ENCODE measurements at regions not wholly inside any gene's neighbourhood (a gene's known extent, or its start where the extent isn't known, plus 50 kb on each side); places are given as distances from the start of the nearest gene placed in this dataset.

DNA sequence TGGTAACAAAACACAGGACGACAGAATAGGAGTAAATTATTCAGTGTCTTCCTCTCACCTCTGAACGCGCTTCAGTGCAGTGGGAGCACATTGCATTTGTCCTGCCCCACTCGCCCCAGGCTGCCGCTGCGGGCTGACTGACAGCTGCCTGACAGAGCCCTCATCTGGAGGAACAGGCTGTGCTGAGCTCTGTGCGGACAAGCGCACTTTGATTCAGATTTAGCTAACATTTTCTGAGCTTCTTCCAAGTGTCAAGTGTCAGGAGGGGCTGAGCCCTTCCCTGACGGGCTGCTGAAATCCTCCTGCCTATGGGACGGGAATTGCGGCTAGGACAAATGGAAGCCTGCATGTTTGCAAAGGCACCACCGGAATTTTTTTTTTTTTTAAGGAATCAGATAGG is 383.0 kb upstream of the CDH4 start:
- no peak for DNase-seq (ENCODE audit: low read depth)
- H3K4me3 ChIP-seq (ENCODE audit: control insufficient read depth, low read depth, low read length) = no peak overlapping the region
- no peak for TF ChIP-seq CTCF (conservative IDR thresholded peaks at IDR 0.05; ENCODE audit: control insufficient read depth, insufficient read depth, low read depth, low read length)

GRCh38 chr20:60869625-60870024 is 382.4 kb upstream of the CDH4 start:
- no peak for TF ChIP-seq CTCF (conservative IDR thresholded peaks at IDR 0.05; ENCODE audit: control insufficient read depth, insufficient read depth, low read depth, low read length)
- DNase-seq (ENCODE audit: low read depth) = peak; percentile 19
- H3K4me3 ChIP-seq (ENCODE audit: control insufficient read depth, low read depth, low read length) = no peak overlapping the region

DNA sequence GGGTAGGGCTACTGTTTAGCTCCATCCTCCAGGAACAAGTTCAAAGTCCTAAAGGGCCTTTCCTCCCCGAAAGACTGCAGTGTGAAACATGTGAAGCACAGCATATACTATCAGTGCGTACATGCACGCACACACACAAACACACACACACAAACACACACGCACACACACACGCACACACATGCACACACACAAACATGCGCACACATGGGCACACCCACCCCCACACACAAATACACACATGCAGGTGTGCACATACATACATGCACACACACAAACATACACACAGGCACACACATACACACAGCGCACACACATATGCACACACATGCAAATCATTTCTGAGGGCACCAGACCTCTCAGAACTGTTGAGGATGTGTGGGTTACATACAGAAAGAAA is 382.0 kb upstream of the CDH4 start:
- H3K4me3 ChIP-seq (ENCODE audit: control insufficient read depth, low read depth, low read length) = no peak overlapping the region
- no peak for TF ChIP-seq CTCF (conservative IDR thresholded peaks at IDR 0.05; ENCODE audit: control insufficient read depth, insufficient read depth, low read depth, low read length)
- no peak for DNase-seq (ENCODE audit: low read depth)

- no peak for DNase-seq (ENCODE audit: low read depth)
Measured at GRCh38 chr20:60872224-60872623, 379.8 kb upstream of the CDH4 start.

DNA sequence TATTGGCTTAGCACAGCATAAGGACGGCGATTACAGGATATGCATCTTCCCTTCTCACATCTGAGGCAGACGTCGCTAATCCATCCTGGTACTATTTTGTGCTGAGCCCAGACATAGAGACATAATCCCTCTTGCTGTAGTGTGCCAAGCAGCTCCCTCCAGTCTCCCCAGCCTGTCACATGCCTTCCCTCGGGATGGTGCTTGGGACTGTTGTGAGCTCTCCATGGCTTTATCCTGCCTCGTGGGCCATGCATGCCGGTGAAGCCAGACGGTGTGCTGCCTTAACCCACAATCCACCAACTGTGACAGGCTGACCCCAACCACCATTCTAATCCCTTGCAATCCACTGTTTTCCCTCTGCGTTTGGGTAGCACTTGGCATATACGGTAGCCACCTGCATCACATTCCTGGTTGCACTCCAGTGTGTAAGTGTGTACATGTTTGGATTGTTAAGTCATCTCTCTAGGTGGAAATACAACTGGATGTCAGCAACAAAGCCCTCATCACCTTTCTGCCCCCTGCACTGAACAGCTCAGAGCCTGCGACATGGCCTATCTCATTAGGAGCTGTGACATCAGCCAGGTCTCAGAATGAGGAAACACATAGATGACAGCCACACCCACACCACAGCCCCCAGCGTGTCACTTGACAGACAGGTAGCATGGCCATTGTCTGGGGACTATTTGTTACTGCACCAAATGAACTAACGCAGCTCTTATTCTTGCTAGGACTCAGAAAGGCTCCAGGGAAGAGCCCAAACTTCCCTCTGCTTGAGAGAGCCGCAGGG is 374.8 kb upstream of the CDH4 start:
- DNase-seq (ENCODE audit: low read depth) = no peak
- no peak for TF ChIP-seq CTCF (conservative IDR thresholded peaks at IDR 0.05; ENCODE audit: control insufficient read depth, insufficient read depth, low read depth, low read length)
- H3K4me3 ChIP-seq (ENCODE audit: control insufficient read depth, low read depth, low read length) = no peak overlapping the region

More at GRCh38 chr20:60872224-60872623, 379.8 kb upstream of the CDH4 start:
- no peak overlapping the region for H3K4me3 ChIP-seq (ENCODE audit: control insufficient read depth, low read depth, low read length)
- no peak for TF ChIP-seq CTCF (conservative IDR thresholded peaks at IDR 0.05; ENCODE audit: control insufficient read depth, insufficient read depth, low read depth, low read length)

DNA sequence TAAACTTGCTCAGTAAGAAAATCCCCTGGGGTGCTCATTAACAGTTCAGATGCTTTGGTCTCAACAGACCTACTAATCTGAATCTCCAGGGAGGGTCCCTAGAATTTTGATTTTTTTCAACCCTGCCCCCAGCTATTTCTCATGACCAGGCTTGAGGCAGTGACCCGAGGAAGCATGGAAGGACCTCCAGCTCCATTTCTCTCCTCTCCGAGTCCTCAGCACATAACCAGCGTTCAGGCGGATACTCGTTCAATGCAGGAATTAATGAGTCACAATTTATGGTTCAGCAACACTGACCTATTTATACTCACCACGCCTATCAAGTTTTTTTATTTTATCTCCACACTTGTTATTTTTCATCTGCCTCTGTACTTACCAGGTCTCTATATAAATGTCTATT is 369.2 kb upstream of the CDH4 start:
- no peak for TF ChIP-seq CTCF (conservative IDR thresholded peaks at IDR 0.05; ENCODE audit: control insufficient read depth, insufficient read depth, low read depth, low read length)
- no peak for DNase-seq (ENCODE audit: low read depth)
- no peak overlapping the region for H3K4me3 ChIP-seq (ENCODE audit: control insufficient read depth, low read depth, low read length)

Measured in fibroblast of mammary gland (primary cell).